ENCODE measurements at regions not wholly inside any gene's neighbourhood (a gene's known extent, or its start where the extent isn't known, plus 50 kb on each side); places are given as distances from the start of the nearest gene placed in this dataset.
A peak's percentile ranks its signal among the peaks of the same experiment; 100 is the strongest.

DNA sequence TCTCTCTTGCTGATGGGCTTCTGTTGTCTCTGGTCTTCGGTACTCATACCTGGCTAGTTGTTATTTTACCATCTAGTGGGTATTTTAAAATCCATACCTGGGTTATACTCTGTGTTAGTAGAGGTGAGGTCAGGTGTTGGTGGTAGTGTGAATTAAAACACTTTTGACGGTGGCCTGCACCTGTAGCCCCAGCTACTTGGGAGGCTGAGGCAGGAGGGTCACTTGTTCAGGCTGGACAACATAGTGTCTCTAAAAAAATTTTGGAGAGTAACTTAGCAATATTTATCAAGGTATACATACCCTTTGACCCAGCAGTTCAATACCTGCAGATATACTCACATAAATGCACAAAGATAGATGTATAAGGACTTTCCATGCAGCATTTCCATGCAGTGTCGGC, 55.4 kb downstream of the GSX1 start:
- DNase-seq, result no peak

DNA sequence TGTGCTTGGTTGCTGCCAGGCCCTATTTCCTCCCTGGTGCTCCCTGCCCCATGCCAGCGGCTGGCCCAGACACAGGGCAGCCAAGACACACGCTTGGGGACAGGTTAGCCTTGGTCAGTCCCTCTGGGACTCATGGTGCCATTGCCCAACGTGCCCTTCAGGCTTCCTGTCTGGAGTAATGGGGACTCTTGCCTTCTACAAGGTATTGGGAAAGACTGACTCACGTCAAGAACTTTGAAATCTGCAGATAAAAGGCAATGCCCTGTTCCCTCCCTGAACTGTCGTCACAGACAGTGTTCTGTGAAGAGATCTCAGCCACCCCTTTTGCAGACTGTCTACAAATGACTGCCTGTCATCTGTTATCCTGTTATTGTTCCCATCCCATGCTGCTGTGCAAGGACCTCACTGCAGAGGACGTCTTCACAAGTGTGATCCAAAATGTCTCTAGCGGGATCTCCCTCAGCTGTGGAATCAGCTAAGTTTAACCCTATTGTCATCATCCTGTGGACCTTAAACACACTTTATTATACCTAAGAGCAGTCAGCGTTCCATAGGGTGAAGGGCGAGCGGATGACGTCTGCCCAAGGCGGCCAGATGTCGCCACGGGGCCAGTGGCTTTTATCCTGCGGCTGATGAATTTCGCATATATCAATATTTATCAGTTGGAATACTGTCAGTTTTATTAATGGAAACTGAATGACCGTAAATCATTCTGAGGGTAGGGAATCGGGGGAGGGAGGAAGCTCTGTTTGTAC, 59.0 kb downstream of the GSX1 start:
- no peak for DNase-seq

DNA sequence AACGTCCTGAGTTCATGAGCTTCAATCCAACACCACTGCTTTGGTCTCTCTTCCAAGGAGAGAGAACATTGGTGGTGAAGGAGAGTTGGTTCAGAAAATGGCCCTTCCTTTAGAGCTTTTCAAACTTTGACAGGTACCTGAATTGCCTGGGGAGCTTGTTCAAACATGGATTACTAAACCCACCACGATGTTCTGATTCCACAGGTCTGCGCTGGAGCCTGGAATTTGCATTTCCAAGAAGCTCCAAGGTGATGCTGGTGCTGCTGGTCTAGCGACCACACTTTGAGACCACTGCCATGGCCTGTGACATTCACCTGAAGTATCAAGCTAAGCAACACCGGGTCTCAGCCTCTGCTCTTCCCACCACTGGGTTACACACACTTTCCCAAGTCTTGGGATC, 60.2 kb downstream of the GSX1 start:
- DNase-seq, result no peak

DNA sequence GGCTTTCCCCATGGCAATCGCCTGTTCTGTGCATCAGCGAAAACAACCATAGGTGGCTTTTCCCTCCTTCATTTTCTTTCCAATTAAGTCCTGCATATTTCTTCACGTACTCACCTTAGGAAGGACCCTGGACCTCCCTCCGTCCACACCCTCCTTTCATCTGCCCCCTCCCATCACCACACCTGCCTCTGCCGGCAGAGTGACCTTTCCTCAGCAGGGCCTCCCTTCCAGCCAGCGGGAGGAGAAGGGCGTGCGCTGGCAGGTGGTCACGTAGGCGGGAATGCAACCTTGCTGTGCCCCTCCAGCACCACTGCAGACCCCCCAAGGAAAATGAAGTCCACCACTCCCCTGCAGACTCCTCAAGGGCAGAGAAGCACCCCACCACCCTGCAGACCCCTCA, 61.1 kb downstream of the GSX1 start:
- no peak for DNase-seq

DNA sequence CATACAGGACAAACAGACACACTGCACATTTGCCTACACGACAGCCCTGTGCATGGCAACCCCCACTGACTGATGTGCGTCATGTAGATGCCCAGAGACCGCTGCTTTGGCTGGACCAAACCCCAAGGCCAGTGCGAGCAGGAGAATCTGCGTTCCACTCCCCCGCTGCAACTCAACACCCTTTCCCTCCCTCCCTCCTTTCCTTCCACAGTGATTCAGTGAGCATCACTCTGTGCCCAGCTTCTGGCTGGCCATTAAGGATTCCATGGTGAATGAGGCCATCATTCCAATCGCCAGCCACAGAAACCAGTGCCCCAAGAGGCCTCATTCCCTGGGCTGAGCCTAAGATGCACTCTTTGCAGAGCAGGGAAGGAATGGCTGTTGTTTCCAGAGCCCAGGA, 61.6 kb downstream of the GSX1 start:
- no peak for DNase-seq

DNA sequence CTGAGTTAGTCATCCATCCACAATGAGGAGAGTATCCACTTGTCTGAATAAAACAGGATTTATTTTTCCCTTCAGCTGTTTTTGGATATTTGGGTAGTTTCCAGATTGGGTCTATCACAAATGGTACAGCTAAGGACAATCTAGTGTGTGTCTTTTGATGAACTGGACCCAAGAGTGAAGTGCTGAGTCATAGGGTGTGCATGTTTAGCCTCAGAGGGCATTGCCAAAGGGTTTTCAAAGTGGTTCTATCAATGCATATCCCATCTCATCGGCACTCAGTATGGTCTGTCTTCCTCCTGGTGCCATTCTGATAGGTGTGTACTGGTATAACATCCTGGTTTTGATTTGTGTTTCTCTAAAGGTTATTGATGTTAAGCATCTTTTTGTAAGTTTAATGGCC, 62.3 kb downstream of the GSX1 start:
- DNase-seq, result no peak

DNA sequence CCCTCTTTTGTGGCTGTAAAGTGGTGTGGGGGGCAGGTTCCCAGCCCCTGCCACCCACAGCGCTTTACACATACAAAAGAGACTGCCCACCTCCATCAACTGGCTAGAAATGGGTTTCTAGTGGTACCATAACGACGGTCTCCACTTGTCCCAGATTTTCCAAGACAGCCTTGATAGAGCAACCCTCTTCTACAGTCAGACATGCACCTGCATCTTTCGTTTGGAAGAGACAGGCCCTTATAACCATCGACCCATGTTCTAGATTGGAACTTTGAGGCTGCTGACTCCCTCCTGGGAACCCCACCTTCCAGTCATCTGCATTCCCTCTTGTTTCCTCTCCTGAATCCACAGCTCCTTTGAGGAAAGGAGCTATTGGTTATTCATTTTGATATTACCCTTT, 63.1 kb downstream of the GSX1 start:
- no peak for DNase-seq

DNA sequence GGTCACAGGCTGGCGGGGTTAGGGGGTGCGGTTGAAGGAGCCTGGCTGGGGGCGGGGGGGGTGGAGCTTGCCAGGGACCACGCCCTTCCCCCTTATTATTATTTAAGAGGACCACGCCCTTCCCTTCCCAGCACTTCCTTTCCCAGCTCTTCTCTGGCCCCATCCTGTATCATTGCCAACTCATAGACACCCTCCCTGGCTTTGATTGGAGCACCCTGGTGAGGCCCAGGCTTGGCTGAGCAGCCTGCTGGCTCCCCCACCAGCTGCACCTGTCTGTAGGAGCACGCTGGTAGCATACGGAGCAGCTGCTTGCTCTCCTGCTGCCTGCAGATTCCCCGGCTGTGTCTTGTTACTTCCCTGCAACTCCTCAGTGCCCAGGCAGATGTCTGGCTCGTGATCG, 62.5 kb upstream of the PDX1 start:
- DNase-seq, result peak; percentile 83

DNA sequence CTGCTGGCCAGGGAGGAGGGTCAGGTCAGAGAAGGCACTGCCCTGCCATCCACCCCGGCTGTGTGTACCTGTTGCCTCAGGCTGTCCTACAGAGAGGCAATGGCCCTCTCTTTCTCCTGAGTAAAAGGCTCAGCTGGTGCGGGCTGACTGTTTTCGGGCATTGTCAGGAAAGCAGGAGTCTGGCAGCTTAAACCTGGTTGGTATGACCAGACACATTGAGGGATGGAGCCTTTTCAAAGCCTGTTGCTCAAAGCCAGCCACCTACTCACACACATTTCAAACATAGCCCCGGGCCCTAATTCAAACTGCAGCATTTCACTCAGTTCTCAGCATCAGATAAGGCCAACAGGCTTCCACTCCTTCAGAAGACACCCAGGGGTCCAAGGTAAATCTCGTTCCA, 61.8 kb upstream of the PDX1 start:
- DNase-seq, result no peak

DNA sequence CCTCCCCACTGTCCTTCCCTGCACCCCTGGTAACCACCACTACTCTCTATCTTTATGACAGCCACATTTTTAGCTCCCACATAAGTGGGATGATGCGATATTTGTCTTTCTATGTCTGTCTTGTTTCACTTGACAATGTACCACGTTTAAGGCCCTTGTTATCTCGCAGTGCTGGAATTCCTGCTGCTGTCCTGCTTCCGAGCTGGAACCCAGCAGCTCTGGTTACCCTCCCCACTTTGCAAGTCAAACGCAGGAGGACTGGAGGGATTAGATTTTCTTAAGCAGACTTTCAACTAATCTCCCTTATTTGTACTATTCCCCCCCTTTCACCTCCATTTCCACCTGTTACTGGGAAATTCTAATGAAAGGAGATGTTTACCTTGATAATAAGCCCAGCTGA, 59.1 kb upstream of the PDX1 start:
- no peak for DNase-seq

DNA sequence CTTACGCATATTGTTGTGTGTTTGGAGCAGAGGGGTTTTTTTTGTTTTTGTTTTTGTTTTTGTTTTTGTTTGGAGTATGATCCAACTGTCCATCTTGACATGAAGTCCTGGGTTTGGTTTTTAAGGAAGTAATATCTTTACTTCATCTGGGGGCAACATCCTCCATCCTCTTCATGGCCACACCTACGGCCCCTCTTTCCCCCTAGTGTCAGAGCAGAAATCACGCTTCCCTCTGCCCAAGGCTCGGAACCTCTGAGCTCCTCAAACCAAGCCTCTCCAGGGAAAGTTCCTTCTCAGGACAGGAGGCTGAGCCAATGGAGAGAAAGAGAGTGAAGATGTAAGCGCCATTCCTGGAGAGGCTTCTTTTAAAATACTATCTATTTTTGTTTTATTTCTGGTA, 58.6 kb upstream of the PDX1 start:
- no peak for DNase-seq

DNA sequence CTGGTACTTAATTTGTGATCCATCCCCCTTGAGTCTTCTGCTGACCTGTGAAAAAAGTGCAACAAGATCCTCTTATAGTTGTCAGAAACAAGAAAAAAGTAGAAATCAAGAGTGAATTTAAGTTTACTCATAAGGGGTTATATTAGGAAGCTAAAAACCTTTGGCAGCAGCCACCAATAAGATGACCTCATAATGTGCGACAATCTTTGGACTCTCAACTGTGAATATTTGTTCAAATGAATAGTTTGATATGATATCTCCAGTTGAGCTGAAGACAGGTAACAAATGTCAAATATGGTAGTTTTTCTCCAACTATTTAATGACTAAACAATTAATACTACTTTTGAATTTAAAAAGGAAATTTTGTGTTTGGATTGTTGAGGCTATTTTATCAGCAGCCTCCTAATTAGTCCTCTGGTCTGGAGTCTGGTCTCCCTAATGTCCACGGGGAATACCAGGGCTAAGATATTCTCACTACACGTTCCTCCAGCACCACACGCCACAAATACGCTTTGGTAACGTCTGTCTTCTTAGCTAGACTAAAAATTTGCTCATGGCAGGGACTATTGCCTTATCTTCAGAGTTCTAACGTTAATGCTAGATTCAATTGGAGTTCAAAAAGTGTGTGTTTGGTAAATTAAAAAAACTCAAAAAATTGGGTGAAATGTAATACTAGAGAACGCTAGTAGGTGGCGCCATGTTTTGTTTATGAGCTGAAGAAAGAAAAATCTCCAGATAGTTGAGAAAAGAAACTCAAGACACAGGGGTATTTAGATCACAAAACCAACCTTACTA, 51.0 kb upstream of the PDX1 start:
- peak; percentile 13 for DNase-seq

DNA sequence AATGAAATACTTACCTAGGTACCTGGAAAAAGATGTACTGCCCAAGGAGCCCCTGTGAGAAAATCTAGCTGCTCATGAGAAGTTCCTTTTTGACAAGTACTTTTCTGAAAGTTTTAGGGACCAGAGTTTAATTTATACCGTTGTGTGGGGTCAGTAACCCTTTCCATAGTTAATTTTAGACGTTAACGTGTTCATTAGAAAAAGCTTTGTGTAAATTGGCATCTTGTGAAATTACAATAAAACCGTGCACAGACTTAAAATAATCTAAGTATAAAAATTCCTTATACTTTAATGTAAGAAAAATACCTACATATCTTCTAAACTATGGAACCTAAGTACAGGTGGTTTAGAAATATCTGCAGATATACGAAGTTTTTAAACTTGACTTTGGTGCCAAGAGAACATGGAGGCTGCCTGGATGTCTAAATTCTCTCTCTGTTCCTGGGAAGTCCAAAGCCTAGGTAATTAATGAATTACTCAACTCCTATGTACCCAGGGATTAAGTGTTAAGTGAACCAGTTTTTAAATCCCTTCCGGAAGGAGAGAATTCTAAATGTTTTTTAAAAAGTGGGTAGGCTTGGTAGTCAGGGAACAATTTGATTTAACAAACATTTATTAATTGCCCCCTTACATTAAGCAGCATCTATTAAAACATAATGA, 50.2 kb upstream of the PDX1 start:
- no peak for DNase-seq
